IPS DF 6.9 (cell line): ENCODE measurements at regions not wholly inside any gene's neighbourhood (a gene's known extent, or its start where the extent isn't known, plus 50 kb on each side); places are given as distances from the start of the nearest gene placed in this dataset.

Experiments
- DNase-seq: peaks from one replicate; pipeline ENCODE4 v3.0.0-alpha.2; 2013; ENCODE audit warnings: low read depth, low spot score
- H3K27ac ChIP-seq: one replicate; pipeline ENCODE4 v1.5.1; 2013; ENCODE audit warnings: low read length, control low read depth
- H3K27me3 ChIP-seq: 2 replicates; pipeline ENCODE4 v1.6.1; 2013; ENCODE audit warnings: mild to moderate bottlenecking, low read length; ENCODE audit not compliant: control insufficient read depth, insufficient read depth
- H3K36me3 ChIP-seq: 2 replicates; pipeline ENCODE4 v1.6.1; 2013; ENCODE audit warnings: low read length; ENCODE audit not compliant: control insufficient read depth, insufficient read depth
- H3K4me1 ChIP-seq: 2 replicates; pipeline ENCODE4 v1.6.1; 2013; ENCODE audit warnings: low read length; ENCODE audit not compliant: control insufficient read depth, insufficient read depth
- H3K4me3 ChIP-seq: 2 replicates; pipeline ENCODE4 v1.5.1; 2013; ENCODE audit warnings: mild to moderate bottlenecking, low read length
- H3K9me3 ChIP-seq: 2 replicates; pipeline ENCODE4 v1.6.1; 2013; ENCODE audit warnings: low read length, inconsistent platforms; ENCODE audit not compliant: control insufficient read depth, insufficient read depth
- WGBS: extraction: QIAGEN DNeasy Blood & Tissue Kit; methylation state at CpG from one replicate; pipeline ENCODE4 v1.1.7; 2013; ENCODE audit warnings: mixed read lengths, missing lambda C conversion rate; ENCODE audit not compliant: insufficient read length, insufficient coverage; 5-methylcytosine and 5-hydroxymethylcytosine counted together

GRCh38 chr2:59183070-59183469, 941.9 kb upstream of the FANCL start:
- H3K36me3 ChIP-seq, result no peaks in the 10 kb centered on the region
- no peaks in the 10 kb centered on the region for H3K9me3 ChIP-seq
- no peak overlapping the region for H3K27ac ChIP-seq
- WGBS, result no CpG with 5 or more reads among the region's 1 CpG
- H3K4me1 ChIP-seq, result no peaks in the 10 kb centered on the region
- no peak overlapping the region for H3K4me3 ChIP-seq
- H3K27me3 ChIP-seq, result no peaks in the 10 kb centered on the region
- DNase-seq, result no peak

GRCh38 chr2:59182249-59182648, 941.1 kb upstream of the FANCL start:
- Histone ChIP-seq H3K4me3 (no peak overlapping the region), H3K27me3 (no peaks in the 10 kb centered on the region), H3K9me3 (no peaks in the 10 kb centered on the region), H3K27ac (no peak overlapping the region), H3K36me3 (no peaks in the 10 kb centered on the region), H3K4me1 (no peaks in the 10 kb centered on the region)
- DNase-seq, result peak; percentile 50
- WGBS, result no CpG with 5 or more reads among the region's 3 CpGs

- Histone ChIP-seq H3K27me3 (no peaks in the 10 kb centered on the region), H3K9me3 (no peaks in the 10 kb centered on the region), H3K4me3 (no peak overlapping the region), H3K4me1 (no peaks in the 10 kb centered on the region), H3K36me3 (no peaks in the 10 kb centered on the region), H3K27ac (no peak overlapping the region)
- DNase-seq, result no peak
- no CpG with 5 or more reads among the region's 2 CpGs for WGBS
These were observed 940.2 kb upstream of the FANCL start for GRCh38 chr2:59181347-59181746.

GRCh38 chr2:59180621-59181020, 939.5 kb upstream of the FANCL start:
- Histone ChIP-seq H3K4me3 (no peak overlapping the region), H3K36me3 (no peaks in the 10 kb centered on the region), H3K9me3 (no peaks in the 10 kb centered on the region), H3K27ac (no peak overlapping the region), H3K4me1 (no peaks in the 10 kb centered on the region), H3K27me3 (no peaks in the 10 kb centered on the region)
- DNase-seq, result no peak
- WGBS, result no CpG with 5 or more reads among the region's 2 CpGs

GRCh38 chr2:59180111-59180510, 939.0 kb upstream of the FANCL start:
- Histone ChIP-seq H3K27me3 (no peaks in the 10 kb centered on the region), H3K4me3 (no peak overlapping the region), H3K4me1 (no peaks in the 10 kb centered on the region), H3K9me3 (no peaks in the 10 kb centered on the region), H3K36me3 (no peaks in the 10 kb centered on the region), H3K27ac (no peak overlapping the region)
- no peak for DNase-seq
- WGBS, result no CpG with 5 or more reads among the region's 6 CpGs

GRCh38 chr2:59177748-59178147, 936.6 kb upstream of the FANCL start:
- no CpG with 5 or more reads among the region's 2 CpGs for WGBS
- H3K4me3 ChIP-seq, result no peak overlapping the region
- no peaks in the 10 kb centered on the region for H3K36me3 ChIP-seq
- H3K27me3 ChIP-seq, result no peaks in the 10 kb centered on the region
- no peak for DNase-seq
- H3K9me3 ChIP-seq, result no peaks in the 10 kb centered on the region
- no peaks in the 10 kb centered on the region for H3K4me1 ChIP-seq
- H3K27ac ChIP-seq, result no peak overlapping the region

GRCh38 chr2:59176737-59177136, 935.6 kb upstream of the FANCL start:
- Histone ChIP-seq H3K9me3 (no peaks in the 10 kb centered on the region), H3K4me3 (no peak overlapping the region), H3K27me3 (no peaks in the 10 kb centered on the region), H3K4me1 (no peaks in the 10 kb centered on the region), H3K36me3 (no peaks in the 10 kb centered on the region), H3K27ac (no peak overlapping the region)
- no peak for DNase-seq

- Histone ChIP-seq H3K4me3 (no peak overlapping the region), H3K36me3 (no peaks in the 10 kb centered on the region), H3K27ac (no peak overlapping the region), H3K4me1 (no peaks in the 10 kb centered on the region), H3K9me3 (no peaks in the 10 kb centered on the region), H3K27me3 (no peaks in the 10 kb centered on the region)
- WGBS, result no CpG with 5 or more reads among the region's 13 CpGs
- DNase-seq, result no peak
These were observed 933.6 kb upstream of the FANCL start for GRCh38 chr2:59174536-59175243.

- no peak overlapping the region for H3K4me3 ChIP-seq
- no peak for DNase-seq
- H3K4me1 ChIP-seq, result no peaks in the 10 kb centered on the region
- no peak overlapping the region for H3K27ac ChIP-seq
- H3K27me3 ChIP-seq, result no peaks in the 10 kb centered on the region
- H3K9me3 ChIP-seq, result no peaks in the 10 kb centered on the region
- H3K36me3 ChIP-seq, result no peaks in the 10 kb centered on the region
- WGBS, result no CpG with 5 or more reads among the region's 8 CpGs
These were observed 932.2 kb upstream of the FANCL start for GRCh38 chr2:59173325-59173724.

GRCh38 chr2:59171019-59171418, 929.9 kb upstream of the FANCL start:
- Histone ChIP-seq H3K4me1 (no peaks in the 10 kb centered on the region), H3K9me3 (no peaks in the 10 kb centered on the region), H3K27ac (no peak overlapping the region), H3K36me3 (no peaks in the 10 kb centered on the region), H3K4me3 (no peak overlapping the region), H3K27me3 (no peaks in the 10 kb centered on the region)
- DNase-seq, result no peak

- H3K4me1 ChIP-seq, result no peaks in the 10 kb centered on the region
- H3K36me3 ChIP-seq, result no peaks in the 10 kb centered on the region
- no peak for DNase-seq
- WGBS, result no CpG with 5 or more reads among the region's 4 CpGs
- no peak overlapping the region for H3K27ac ChIP-seq
- H3K27me3 ChIP-seq, result no peaks in the 10 kb centered on the region
- no peak overlapping the region for H3K4me3 ChIP-seq
- H3K9me3 ChIP-seq, result no peaks in the 10 kb centered on the region
These were observed 927.6 kb upstream of the FANCL start for GRCh38 chr2:59168766-59169165.
